NT2/D1 (cell line): ENCODE measurements at regions not wholly inside any gene's neighbourhood (a gene's known extent, or its start where the extent isn't known, plus 50 kb on each side); places are given as distances from the start of the nearest gene placed in this dataset.

Experiments used
- SUZ12 ChIP-seq: IDR thresholded peaks from 2 replicates; pipeline ENCODE4 v1.6.1; 2011; ENCODE audit not compliant: insufficient read length, insufficient read depth; ENCODE audit errors: extremely low read depth
- YY1 ChIP-seq: IDR thresholded peaks from 2 replicates; pipeline ENCODE4 v1.6.1; 2011; ENCODE audit not compliant: insufficient read length, insufficient read depth
- ZNF274 ChIP-seq: IDR thresholded peaks from 2 replicates; pipeline ENCODE4 v1.6.1; 2011; ENCODE audit warnings: mild to moderate bottlenecking, low read depth, low read length

- no peak for TF ChIP-seq YY1
- TF ChIP-seq SUZ12, result no peak
- TF ChIP-seq ZNF274, result no peak
Observed at GRCh38 chr3:39631136-39631535, 163.7 kb downstream of the MOBP start.
